Nephron (organoid): ENCODE measurements at regions not wholly inside any gene's neighbourhood (a gene's known extent, or its start where the extent isn't known, plus 50 kb on each side); places are given as distances from the start of the nearest gene placed in this dataset.
A peak's percentile ranks its signal among the peaks of the same experiment; 100 is the strongest.

Experiments
- H3K27ac Mint-ChIP-seq, 3 experiments: 2 replicates each; pipeline ENCODE4 v1.8.0; 2020; ENCODE audit warnings: mixed read lengths in 3 of 3, mild to moderate bottlenecking in 2 of 3, moderate library complexity in 1 of 3
- H3K27me3 Mint-ChIP-seq: 2 replicates; pipeline ENCODE4 v1.8.0; 2021; ENCODE audit warnings: low read depth, mild to moderate bottlenecking, moderate library complexity, mixed read lengths
- H3K36me3 Mint-ChIP-seq: 2 replicates; pipeline ENCODE4 v1.8.0; 2020; ENCODE audit warnings: low read depth, mixed read lengths
- H3K4me1 Mint-ChIP-seq: 2 replicates; pipeline ENCODE4 v1.8.0; 2020; ENCODE audit warnings: mixed read lengths
- H3K4me3 Mint-ChIP-seq, 3 experiments: 2 replicates each; pipeline ENCODE4 v1.8.0; 2020; ENCODE audit warnings: mild to moderate bottlenecking in 3 of 3, mixed read lengths in 3 of 3, moderate library complexity in 2 of 3
- H3K9me3 Mint-ChIP-seq: 2 replicates; pipeline ENCODE4 v1.8.0; 2020; ENCODE audit warnings: mixed read lengths
- CTCF ChIP-seq, 3 experiments: fragments of 200-600 bp; sonication (generic); IDR thresholded peaks; one replicate each; pipeline ENCODE4 v1.5.0; 2021; ENCODE audit warnings: antibody characterized with exemption in 3 of 3; ENCODE audit not compliant: unreplicated experiment in 3 of 3

GRCh38 chr17:6244796-6245195, 174.6 kb downstream of the WSCD1 start:
- Mint-ChIP-seq H3K27ac (no peak overlapping the region), H3K9me3 (no peaks in the 10 kb centered on the region), H3K27me3 (peaks cover 46% of the 10 kb centered on the region), H3K36me3 (no peaks in the 10 kb centered on the region), H3K4me1 (no peaks in the 10 kb centered on the region), H3K4me3 (no peak overlapping the region)
- no peak for TF ChIP-seq CTCF (IDR thresholded peaks at IDR 0.05; ENCODE audit: unreplicated experiment in 3 of 3)

DNA sequence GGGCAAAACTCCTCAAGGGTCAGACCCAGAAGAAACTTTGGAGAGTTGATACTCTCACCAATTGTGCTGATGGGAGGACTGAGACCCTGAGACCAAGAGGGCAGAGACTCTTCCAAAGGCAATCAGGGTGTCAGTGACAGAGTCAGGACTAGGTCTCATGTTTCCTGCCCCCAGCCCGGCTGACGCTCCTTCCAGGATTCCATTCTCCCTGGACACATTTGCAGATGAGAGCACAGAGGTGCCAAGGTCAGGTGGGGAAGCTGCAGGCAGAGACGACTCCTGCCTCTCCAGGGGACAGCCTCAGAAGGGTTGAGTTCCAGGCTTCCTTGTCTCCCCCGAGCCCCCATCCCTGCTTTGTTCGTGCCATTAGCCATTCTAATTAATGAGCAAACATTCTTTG, 174.1 kb downstream of the WSCD1 start:
- H3K36me3 Mint-ChIP-seq = no peaks in the 10 kb centered on the region
- no peaks in the 10 kb centered on the region for H3K4me1 Mint-ChIP-seq
- H3K9me3 Mint-ChIP-seq = no peaks in the 10 kb centered on the region
- no peak overlapping the region for H3K4me3 Mint-ChIP-seq
- peaks cover 51% of the 10 kb centered on the region for H3K27me3 Mint-ChIP-seq
- no peak overlapping the region for H3K27ac Mint-ChIP-seq
- no peak for TF ChIP-seq CTCF (IDR thresholded peaks at IDR 0.05; ENCODE audit: unreplicated experiment in 3 of 3)

GRCh38 chr17:6243186-6243585, 173.0 kb downstream of the WSCD1 start:
- Mint-ChIP-seq H3K27me3 (peaks cover 62% of the 10 kb centered on the region), H3K36me3 (no peaks in the 10 kb centered on the region), H3K4me3 (no peak overlapping the region), H3K27ac (no peak overlapping the region), H3K9me3 (no peaks in the 10 kb centered on the region), H3K4me1 (no peaks in the 10 kb centered on the region)
- TF ChIP-seq CTCF (IDR thresholded peaks at IDR 0.05; ENCODE audit: unreplicated experiment in 3 of 3) = no peak

DNA sequence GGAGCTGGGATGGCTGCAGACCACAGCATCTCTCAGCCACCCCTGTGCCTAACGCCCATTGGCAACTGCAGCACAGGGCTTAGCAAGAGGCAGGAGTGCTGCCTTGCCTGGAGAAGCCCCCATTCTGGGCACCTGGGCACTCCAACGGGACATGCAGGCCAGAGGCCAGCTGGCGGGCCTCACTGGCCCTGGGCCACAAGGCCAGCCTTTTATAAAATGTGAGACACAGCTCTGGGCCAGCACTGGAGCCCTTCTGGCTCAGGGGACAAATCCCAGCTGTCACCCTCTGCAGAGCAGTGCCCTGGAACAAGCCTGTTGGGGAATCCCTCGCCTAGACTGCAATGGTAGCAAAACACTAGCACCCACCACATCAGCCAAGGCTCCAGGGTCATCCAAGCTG, 171.8 kb downstream of the WSCD1 start:
- Mint-ChIP-seq H3K9me3 (no peaks in the 10 kb centered on the region), H3K27me3 (peaks cover 64% of the 10 kb centered on the region), H3K4me1 (no peaks in the 10 kb centered on the region), H3K36me3 (no peaks in the 10 kb centered on the region), H3K27ac (no peak overlapping the region), H3K4me3 (no peak overlapping the region)
- no peak for TF ChIP-seq CTCF (IDR thresholded peaks at IDR 0.05; ENCODE audit: unreplicated experiment in 3 of 3)

- H3K9me3 Mint-ChIP-seq = no peaks in the 10 kb centered on the region
- no peak overlapping the region for H3K27ac Mint-ChIP-seq
- H3K4me3 Mint-ChIP-seq = peak overlapping the region in 1 of 3 experiments; percentile 2
- no peaks in the 10 kb centered on the region for H3K36me3 Mint-ChIP-seq
- no peaks in the 10 kb centered on the region for H3K4me1 Mint-ChIP-seq
- H3K27me3 Mint-ChIP-seq = peaks cover 62% of the 10 kb centered on the region
- no peak for TF ChIP-seq CTCF (IDR thresholded peaks at IDR 0.05; ENCODE audit: unreplicated experiment in 3 of 3)
These were observed 171.2 kb downstream of the WSCD1 start for GRCh38 chr17:6241381-6241780.

DNA sequence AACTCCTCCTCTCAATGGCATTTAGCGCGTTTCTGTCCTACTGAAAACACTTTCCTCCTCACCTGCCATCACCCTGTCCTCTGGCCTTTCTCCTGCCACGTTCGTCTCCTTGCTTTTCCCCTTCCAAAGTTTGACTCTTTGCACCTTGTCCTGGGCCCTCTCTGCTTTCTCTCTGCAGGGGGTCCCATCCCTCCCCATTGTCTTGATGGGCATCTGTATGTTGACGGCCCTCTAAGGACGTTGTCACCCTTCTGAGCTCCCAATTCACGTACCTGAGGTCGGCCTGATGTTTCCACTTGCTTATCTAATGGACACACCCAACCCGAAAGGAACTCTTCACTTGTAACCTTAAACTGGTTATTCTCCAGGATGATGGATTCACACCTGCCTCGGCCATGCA, 170.4 kb downstream of the WSCD1 start:
- Mint-ChIP-seq H3K4me1 (no peaks in the 10 kb centered on the region), H3K27ac (no peak overlapping the region), H3K4me3 (no peak overlapping the region), H3K27me3 (peaks cover 63% of the 10 kb centered on the region), H3K9me3 (no peaks in the 10 kb centered on the region), H3K36me3 (no peaks in the 10 kb centered on the region)
- no peak for TF ChIP-seq CTCF (IDR thresholded peaks at IDR 0.05; ENCODE audit: unreplicated experiment in 3 of 3)
